GM06990 (cell line): ENCODE measurements at regions not wholly inside any gene's neighbourhood (a gene's known extent, or its start where the extent isn't known, plus 50 kb on each side); places are given as distances from the start of the nearest gene placed in this dataset.

Source experiments
- DNase-seq: peaks from one replicate; pipeline ENCODE4 v3.0.0-alpha.2; 2011; ENCODE audit not compliant: insufficient read length; ENCODE audit errors: extremely low read depth
- H3K27me3 ChIP-seq: replicated peaks from 2 replicates; pipeline ENCODE4 v1.6.0; 2011; ENCODE audit warnings: low read length; ENCODE audit not compliant: control insufficient read depth, insufficient read depth
- H3K36me3 ChIP-seq: 2 replicates; pipeline ENCODE4 v1.5.1; 2011; ENCODE audit warnings: low read length; ENCODE audit not compliant: control insufficient read depth, insufficient read depth
- H3K4me3 ChIP-seq: replicated peaks from 2 replicates; pipeline ENCODE4 v1.5.1; 2011; ENCODE audit warnings: low read depth, mild to moderate bottlenecking, control low read depth, low read length
- CTCF ChIP-seq: IDR thresholded peaks from 2 replicates; pipeline ENCODE4 v1.5.1; 2011; ENCODE audit warnings: low read length, control low read depth, mild to moderate bottlenecking, inconsistent platforms; ENCODE audit not compliant: insufficient read depth, poor library complexity, severe bottlenecking

- no peak overlapping the region for H3K4me3 ChIP-seq
- no peak for TF ChIP-seq CTCF
- no peak for DNase-seq
Observed at GRCh38 chr17:36717088-36717487, 115.7 kb downstream of the MRM1 start.

GRCh38 chr17:36720131-36720530 is 118.7 kb downstream of the MRM1 start:
- no peak for DNase-seq
- H3K27me3 ChIP-seq = no peaks in the 10 kb centered on the region; the same call in none of the 2 replicates
- H3K36me3 ChIP-seq = no peaks in the 10 kb centered on the region
- no peak for TF ChIP-seq CTCF
- no peak overlapping the region for H3K4me3 ChIP-seq

More at GRCh38 chr17:36717088-36717487, 115.7 kb downstream of the MRM1 start:
- H3K36me3 ChIP-seq = no peaks in the 10 kb centered on the region
- no peaks in the 10 kb centered on the region for H3K27me3 ChIP-seq

- no peak for DNase-seq
- TF ChIP-seq CTCF = no peak
- peak overlapping the region; percentile 24; the same call in 1 of the 2 replicates for H3K4me3 ChIP-seq
- H3K27me3 ChIP-seq = no peaks in the 10 kb centered on the region; the same call in none of the 2 replicates
- no peaks in the 10 kb centered on the region for H3K36me3 ChIP-seq
Observed at GRCh38 chr17:36721560-36722120, 120.3 kb downstream of the MRM1 start.

- no peaks in the 10 kb centered on the region; the same call in none of the 2 replicates for H3K27me3 ChIP-seq
- peak; percentile 81 for DNase-seq
- H3K36me3 ChIP-seq = no peaks in the 10 kb centered on the region
- TF ChIP-seq CTCF = no peak
- H3K4me3 ChIP-seq = peak overlapping the region; percentile 45
Observed at GRCh38 chr17:36722121-36722902, 120.9 kb downstream of the MRM1 start.

- DNase-seq = no peak
- no peak for TF ChIP-seq CTCF
- H3K36me3 ChIP-seq = no peaks in the 10 kb centered on the region
- peak overlapping the region; percentile 45 for H3K4me3 ChIP-seq
- peaks cover 1% of the 10 kb centered on the region for H3K27me3 ChIP-seq
Observed at GRCh38 chr17:36722903-36723263, 121.5 kb downstream of the MRM1 start.
